ENCODE measurements at regions not wholly inside any gene's neighbourhood (a gene's known extent, or its start where the extent isn't known, plus 50 kb on each side); places are given as distances from the start of the nearest gene placed in this dataset.
"Not testable (repeated sequence)": the region's sequence is repeated elsewhere in the genome, so short reads cannot be mapped to it uniquely, and the experiment has no call there.

DNA sequence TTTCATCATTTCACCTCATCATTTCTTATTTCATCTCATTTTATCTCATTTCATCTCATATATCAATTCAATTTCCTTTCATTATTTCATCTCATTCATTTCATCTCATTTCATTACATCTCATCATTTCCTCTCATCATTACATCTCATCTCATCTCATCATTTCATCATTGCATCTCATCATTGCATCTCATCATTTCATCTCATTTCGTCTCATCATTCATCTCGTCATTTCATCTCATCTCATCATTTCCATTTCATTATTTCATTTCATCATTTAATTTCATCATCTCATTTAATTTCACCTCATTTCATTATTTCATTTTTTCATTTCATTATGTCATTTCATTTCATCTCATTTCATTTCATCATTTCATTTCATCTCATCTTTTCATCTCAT lies 168.5 kb upstream of the FAM72C start:
- DNase-seq (ENCODE audit: low spot score) = not testable (repeated sequence)

DNA sequence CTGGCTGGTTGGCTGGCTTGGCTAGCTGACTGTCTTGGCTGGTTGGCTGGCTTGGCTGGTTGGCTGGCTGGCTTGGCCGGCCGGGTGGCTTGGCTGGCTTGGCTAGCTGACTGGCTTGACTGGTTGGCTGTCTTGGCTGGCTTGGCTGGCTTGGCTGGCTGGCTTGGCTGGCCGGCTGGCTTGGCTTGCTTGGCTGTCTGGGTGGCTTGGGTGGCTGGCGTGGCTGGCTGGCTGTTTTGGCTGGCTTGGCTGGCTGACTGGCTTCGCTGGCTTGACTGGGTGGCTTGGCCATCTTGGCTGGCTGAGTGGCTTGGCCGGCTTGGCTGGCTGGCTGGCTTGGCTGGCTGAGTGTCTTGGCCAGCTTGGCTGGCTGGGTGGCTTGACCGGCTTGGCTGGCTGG lies 133.2 kb upstream of the FAM72C start:
- not testable (repeated sequence) for DNase-seq (ENCODE audit: low spot score)

DNA sequence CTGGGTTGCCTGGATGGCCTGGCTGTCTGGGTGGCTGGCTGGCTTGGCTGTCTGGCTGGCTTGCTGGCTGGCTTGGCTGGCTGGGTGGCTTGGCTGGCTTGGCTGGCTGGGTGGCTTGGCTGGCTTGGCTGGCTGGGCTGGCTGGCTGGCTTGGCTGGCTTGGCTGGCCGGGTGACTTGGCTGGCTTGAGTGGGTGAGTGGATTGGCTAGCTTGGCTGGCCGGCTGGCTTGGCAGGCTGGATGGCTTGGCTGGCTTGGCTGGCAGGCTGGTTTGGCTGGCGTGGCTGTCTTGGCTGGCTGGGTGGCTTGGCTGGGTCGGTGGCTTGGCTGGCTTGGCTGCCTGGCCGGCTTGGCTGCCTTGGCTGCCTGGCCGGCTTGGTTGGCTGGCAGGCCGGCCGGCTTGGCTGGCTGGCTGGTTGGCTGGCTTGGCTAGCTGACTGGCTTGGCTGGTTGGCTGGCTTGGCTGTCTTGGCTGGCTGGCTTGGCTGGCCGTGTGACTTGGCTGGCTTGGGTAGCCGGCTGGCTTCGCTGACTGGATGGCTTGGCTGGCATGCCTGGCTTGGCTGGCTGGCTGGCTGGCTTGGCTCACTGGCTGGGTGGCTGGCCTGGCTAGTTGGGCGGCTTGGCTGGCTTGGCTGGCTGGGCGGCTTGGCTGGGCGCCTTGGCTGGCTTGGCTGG lies 132.4 kb upstream of the FAM72C start:
- DNase-seq (ENCODE audit: low spot score) = not testable (repeated sequence)

DNA sequence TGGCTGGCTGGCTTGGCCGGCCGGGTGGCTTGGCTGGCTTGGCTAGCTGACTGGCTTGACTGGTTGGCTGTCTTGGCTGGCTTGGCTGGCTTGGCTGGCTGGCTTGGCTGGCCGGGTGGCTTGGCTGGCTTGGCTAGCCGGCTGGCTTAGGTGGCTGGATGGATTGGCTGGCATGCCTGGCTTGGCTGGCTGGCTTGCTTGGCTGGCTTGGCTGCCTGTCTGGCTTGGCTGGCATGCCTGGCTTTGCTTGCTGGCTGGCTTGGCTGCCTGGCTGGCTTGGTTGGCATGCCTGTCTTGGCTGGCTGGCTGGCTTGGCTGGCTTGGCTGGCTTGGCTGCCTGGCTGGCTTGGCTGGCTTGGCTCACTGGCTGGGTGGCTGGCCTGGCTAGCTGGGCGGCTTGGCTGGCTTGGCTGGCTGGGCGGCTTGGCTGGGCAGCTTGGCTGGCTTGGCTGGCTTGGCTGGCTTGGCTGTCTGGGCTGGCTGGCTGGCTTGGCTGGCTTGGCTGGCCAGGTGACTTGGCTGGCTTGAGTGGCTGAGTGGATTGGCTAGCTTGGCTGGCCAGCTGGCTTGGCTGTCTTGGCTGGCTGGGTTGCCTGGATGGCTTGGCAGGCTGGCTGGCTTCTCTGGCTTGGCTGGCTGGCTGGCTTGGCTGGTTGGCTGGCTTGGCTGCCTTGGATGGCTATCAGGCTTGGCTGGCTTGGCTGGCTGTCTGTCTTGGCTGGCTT lies 131.5 kb upstream of the FAM72C start:
- DNase-seq (ENCODE audit: low spot score) = not testable (repeated sequence)

DNA sequence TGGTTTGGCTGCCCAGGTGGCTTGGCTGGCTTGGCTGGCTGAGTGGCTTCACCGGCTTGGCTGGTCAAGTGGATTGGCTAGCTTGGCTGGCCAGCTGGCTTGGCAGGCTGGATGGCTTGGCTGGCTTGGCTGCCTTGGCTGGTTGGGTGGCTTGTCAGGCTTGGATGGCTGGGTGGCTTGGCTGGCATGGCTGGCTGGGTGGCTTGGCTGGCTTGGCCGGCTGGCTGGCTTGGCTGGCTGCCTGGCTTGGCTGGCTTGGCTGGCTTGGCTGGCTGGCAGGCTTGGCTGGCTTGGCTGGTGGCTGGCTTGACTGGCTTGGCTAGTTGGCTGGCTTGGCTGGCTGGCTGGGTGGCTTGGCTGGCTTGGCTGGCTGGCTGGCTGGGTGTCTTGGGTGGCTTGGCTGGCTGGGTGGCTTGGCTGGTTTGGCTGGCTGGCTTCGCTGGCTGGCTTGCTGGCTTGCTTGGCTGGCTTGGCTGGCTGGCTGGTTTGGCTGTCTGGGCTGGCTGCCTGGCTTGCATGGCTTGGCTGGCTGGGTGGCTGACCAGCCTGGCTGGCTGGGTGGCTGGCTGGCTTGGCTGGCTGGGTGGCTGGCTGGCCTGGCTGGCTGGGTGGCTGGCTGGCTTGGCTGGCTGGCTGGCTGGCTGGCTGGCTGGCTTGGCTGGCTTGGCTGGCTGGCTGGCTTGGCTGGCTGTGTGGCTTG lies 130.4 kb upstream of the FAM72C start:
- DNase-seq (ENCODE audit: low spot score) = peak; percentile 71

DNA sequence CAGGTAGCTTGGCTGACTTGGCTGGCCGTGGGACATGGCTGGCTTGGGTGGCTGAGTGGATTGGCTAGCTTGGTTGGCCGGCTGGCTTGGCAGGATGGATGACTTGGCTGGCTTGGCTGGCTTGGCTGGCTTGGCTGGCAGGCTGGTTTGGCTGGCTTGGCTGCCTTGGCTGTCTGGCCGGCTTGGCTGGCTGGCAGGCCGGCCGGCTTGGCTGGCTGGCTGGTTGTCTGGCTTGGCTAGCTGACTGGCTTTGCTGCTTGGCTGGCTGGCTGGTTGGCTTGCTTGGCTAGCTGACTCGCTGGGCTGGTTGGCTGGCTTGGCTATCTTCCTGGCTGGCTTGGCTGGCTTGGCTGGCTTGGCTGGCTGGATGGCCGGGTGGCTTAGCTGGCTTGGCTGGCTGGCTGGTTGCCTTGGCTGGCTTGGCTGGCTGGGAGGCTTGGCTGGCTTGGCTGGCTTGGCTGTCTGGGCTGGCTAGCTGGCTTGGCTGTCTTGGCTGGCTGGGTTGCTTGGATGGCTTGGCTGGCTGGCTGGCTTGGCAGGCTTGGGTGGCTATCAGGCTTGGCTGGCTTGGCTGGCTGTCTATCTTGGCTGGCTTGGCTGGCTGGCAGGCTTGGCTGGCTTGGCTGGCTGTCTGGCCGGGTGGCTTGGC lies 129.7 kb upstream of the FAM72C start:
- DNase-seq (ENCODE audit: low spot score) = peak; percentile 74

DNA sequence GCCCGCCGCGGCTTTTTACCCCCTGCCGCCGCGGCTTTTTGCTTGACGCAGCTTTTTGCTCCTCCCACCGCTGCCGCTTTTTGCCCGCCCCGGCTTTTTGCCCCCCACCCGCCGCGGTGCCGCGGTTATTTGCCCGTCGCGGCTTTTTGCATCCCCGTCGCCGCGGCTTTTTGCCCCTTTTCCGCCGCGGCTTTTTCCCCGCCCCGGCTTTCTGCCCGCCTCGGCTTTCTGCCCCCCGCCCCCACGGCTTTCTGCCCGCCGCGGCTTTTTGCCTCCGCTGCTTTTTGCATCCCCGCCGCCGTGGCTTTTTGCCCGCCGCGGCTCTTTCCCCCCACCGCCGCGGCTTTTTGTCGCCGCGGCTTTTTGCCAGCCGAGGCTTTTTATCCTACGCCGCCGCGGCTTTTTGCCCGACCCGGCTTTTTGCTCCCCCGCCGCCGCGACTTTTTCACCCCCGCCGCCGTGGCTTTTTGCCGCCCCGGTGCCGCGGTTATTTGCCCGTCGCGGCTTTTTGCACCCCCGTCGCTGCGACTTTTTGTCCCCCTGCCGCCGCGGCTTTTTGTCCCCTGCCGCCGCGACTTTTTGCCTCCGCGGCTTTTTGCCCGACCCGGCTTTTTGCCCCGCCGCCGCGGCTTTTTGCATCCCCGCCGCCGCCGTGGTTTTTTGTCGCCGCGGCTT lies 105.5 kb upstream of the FAM72C start:
- peak; percentile 44 for DNase-seq (ENCODE audit: low spot score)

DNA sequence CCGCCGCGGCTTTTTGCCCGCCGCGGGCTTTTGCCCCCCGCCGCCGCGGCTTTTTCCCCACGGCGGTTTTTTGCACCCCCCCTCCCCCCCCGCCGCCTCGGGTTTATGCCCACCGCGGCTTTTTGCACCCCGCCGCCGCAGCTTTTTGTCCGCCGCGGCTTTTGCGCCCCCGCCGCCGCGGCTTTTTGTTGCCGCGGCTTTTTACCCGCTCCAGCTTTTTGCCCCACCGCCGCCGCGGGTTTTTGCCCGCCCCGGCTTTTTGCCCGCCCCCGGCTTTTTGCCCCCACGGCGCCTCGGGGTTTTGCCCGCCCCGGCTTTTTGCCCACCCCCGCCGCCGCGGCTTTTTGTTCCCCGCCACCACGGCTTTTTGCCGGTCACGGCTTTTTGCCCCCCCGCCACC lies 104.9 kb upstream of the FAM72C start:
- peak; percentile 37 for DNase-seq (ENCODE audit: low spot score)

DNA sequence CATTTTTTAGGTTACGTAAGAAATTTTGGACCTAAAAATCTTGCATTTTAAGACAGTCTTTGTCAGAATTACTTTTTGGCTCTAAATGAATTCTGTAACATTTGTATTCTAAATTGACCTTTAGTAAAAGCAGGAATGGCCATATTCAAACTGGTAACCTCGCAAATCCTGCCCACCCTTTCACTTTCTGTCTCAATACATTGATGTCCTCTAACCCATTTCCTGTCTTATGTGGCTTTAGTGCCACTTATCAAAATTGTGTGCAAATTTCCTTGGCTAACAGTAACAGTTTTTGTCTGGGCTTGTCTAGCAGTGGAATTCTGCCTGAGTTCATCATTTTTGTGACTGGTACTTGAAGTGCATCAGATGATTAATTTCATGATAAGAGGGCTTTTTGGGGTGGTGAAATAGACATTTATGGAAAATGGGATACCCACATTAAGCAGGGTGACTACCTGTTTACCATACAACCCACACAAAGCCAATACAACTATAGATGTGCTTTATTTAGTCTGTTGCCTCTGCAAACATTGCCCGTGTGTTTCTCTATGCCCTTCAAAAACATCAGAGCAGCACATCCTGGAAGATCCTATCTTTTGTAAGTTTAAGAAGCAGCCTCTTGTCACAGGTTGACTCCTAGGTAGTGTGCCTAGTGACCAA lies 98.7 kb upstream of the FAM72C start:
- not testable (repeated sequence) for DNase-seq (ENCODE audit: low spot score)

DNA sequence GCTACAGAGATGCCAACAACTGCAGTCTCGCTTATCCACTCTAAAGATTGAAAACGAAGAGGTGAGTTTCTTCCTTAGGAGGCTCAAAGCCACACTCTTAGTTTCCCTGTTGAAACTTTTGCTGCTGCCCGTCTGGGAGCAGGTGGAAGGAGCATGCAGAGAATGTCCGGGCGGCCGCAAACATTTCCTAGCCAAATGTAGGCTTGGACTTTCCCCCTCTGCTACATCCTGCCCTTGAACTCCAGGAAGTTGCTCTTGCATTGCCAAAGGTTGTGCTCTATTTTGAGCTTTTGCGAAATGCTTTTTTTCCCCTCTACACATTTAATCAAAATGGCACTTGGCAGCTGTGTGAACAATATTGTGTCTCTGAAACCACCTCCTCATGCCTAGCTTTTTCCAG lies 95.3 kb upstream of the FAM72C start:
- DNase-seq (ENCODE audit: low spot score) = not testable (repeated sequence)

DNA sequence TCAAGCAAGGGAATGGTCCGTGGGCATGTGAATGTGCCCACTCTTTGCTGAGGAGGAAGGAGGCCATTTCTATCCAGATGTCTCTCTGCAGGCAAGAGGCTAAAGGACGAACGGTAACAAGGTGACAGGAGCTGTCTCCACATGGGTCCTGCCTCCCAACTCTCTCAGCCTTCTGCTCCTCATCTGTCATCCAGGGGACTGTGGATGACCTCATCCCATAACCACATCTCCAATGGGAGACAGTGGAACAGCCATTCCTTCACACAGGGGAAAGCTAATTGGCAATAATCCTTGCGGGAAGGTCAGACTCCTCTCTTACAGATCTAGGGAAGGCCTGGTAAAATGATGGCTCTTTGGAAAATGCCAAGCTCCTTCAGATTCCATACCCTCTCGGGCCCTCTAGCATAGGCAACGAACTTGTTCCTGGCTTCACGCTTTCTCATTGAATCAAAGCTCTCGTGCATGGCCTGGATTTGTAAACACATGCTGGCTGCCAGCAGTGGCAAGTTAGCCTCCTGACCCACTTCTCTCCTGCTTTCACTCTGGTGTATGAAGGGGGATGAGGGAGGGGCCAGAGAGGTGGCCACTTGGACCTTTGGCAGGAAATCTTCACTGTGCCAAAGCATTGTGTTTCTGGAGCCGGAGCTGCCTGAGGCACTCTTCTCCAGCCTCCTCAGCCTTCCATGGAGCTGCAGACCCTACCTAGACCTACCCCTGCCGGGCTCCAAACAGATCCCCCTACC lies 94.5 kb upstream of the FAM72C start:
- DNase-seq (ENCODE audit: low spot score) = not testable (repeated sequence)

DNA sequence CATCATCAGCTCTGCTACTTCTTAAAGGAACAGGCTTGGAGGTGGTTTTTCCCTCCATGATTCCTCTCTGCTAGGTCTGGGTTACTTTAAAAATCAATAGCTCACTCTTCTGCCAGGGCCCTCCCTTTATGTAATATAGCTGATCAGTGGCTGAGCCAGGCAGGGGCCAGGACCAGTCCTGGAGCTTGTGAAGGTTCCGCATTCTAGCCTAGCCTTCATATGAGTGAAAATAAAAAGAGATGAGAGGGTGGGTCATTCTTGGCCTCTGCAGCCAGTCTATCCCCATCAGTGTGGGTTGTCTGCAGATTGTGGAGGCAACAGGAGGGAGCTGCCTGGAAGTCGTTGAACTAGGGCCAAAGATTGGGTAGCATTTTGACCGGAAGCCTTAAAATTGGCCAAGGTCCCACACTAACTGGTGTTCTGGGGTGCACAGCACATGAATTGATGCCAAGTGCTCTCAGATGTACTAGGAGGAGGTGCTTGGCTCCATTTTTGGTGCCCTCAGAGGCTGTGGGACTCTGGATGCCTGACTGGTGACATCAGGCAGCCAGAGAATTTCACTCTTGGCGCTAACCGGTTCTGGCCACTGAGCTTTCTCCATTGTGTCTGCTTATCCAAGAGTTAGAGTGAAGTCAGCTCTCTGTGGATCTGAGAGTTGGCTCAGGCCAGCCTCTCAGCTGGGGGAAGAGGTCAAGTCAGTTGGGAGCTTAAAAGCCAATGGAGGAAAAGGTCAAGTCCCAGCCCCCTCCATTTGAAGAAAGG lies 93.7 kb upstream of the FAM72C start:
- DNase-seq (ENCODE audit: low spot score) = not testable (repeated sequence)

DNA sequence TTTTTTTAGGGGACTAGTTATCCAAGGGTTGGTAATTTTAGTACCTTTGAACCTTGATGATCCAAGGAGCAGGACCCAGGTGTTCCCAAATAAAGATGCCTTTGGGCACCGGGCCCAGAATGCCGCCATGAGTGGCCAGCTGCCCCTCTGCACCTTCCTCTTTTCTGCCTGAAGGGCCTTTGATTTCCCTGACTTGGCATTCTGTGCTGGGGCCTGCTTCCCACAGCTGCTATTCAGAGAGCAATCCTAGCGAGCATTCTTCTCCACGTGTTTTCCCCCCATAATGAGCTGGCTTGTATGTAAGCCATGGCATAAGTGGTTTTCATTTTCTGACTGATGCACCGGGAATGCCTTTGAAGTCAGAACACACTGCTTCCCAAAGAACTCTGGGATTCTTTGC lies 77.6 kb upstream of the FAM72C start:
- DNase-seq (ENCODE audit: low spot score) = not testable (repeated sequence)

DNA sequence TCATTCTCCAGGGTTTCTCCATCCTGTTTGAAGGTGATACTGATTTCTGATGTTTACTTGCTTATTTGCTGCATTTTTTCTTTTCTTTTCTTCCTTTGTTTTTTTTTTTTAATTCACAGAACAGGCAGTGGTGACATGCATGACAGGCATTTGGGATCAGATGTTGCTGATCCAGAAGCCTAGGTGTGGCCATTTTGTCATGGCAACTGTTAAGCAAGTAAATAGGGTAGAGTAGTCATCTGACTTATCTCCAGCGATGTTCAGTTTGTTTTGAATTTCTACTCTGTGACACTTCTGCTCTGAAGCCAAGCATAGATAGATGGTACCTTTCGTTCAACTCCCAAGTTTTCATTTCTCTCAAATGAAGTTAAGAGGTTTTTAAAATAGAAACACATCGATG lies 74.9 kb upstream of the FAM72C start:
- DNase-seq (ENCODE audit: low spot score) = not testable (repeated sequence)

DNA sequence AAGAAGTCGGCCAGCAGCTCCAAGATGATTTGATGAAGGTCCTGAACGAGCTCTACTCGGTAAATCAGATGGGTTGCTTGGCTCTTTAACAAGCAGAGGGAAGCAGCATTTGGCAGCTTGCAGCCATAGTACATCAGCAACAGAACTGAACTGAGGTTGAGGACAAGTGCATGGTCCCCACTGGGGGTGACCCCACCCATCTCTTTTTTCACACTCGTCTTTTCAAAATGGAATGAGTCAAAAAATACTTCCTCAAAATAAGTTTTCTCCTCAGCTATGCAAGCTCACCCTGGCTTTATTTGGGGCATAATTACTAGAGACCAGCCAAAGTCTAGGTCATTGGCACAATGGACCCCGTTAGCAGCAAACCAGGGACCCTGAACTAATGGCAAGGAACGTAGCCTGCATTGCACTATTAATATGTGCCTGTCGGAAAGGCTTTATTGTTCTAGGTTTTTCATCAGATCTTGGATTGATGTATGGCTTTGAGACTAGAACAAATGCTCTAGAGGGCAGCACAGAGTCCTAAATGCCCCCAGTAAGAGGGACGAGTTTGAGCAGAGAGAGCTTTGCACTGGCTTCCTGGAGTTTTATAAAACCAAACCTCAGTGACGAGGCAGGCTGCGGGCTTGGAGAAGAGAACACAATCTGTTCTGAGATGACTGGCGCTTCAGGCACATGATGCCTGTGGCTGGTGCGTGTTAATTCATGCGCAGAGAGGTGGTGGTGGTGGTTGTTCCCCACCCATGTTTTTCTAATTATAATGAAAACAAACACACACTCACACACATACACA lies 74.2 kb upstream of the FAM72C start:
- not testable (repeated sequence) for DNase-seq (ENCODE audit: low spot score)

DNA sequence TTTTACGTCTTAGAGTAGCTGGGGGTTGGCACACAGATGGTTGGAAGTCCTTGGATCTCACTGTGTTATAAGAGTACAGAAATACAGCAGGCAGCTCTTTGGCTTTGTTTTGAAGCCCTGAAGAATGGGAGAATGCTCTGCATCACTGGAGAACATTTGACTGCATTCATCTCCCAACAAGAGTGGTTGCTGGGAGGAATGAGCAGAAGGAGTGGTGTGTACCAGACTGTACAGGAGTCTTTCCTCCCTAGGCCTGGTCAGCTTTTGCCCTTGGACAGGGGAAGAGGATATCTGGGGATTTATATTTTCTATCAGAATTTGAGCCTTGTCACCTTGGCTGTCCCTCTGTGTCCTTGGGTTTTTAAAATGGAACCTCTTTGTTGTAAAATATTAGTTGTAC lies 70.5 kb upstream of the FAM72C start:
- DNase-seq (ENCODE audit: low spot score) = not testable (repeated sequence)

DNA sequence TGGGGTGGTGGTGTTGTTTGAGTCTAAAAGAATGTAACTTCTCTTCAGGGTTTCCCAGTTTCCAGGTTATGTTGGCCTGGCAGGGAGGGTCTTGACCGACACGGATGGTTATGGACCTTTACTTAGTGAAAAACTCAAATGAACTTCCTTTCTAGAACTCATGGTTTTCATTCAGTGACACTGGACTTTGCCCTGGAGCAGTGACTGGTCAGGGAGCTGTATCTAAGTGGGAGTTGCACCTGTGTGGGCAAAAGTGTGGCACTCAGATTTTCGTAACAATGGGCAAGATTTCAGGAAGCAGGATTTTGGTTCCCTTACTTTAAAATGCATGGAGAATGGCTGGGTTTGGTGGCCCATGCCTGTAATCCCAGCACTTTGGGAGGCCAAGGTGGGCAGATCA lies 68.5 kb upstream of the FAM72C start:
- not testable (repeated sequence) for DNase-seq (ENCODE audit: low spot score)

DNA sequence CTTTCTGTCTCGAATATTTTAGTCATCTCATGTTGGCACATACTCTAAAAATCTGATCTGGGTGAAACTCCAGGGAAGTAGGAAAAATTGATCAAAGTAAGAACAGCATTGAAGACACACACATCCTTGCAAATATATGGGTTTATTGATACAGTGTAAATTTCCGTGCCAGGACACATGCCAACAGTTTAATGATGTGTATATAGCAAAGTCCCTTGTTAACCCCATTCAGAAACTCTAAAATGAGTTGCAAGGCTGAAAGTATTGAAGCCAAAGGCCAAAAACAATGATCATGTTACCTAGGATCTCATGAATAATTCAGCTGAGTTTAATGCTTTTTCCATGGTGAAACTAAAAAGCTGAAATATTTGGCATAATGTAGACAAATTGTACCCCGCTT lies 62.3 kb upstream of the FAM72C start:
- not testable (repeated sequence) for DNase-seq (ENCODE audit: low spot score)

DNA sequence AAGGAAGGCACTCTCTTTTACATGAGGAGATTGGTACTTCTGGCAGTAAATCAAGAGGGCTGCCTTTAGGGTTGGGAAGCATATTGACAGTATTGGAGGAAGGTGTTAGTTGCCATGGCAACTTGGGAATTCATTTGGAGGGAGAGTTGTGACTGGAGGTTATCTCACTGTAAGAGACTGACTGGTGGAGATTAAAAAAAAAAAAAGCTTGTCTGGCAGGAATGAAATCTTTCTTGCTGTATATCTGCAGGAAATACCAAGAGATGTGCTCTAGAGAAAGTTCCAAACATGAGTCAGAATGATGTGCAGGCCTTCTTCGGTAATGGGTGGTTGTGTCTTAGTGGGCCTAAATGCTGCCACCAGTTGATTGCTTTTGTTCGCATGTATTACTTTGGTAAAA lies 59.8 kb upstream of the FAM72C start:
- DNase-seq (ENCODE audit: low spot score) = not testable (repeated sequence)
